ENCODE measurements at regions not wholly inside any gene's neighbourhood (a gene's known extent, or its start where the extent isn't known, plus 50 kb on each side); places are given as distances from the start of the nearest gene placed in this dataset.

DNA sequence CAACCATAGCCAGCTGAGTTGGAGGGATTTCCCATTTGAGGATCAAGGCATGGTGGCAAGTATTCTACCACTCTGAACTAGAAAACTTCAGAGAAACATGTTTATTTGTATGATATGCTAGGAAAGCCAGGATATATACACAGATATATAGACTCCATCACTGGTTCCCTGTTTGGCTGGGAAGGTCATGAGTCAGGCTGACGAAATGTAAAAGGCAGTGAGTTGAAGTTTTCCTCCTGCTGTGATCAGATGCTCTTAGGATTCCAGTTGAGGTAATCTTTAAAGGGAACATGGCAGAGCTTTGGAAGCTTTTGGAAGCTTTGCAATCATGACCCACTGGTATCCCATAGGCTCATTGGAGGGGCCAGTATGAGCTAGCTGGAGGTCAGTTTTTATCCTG, 1369.1 kb downstream of the EPHA7 start:
- ATAC-seq (no peak), DNase-seq (no peak)
- H3K79me2 ChIP-seq (ENCODE audit: low read length), result no peaks in the 10 kb centered on the region
- no peak overlapping the region for H3K4me3 ChIP-seq (ENCODE audit: low read length)
- no peak overlapping the region for H2AFZ ChIP-seq (ENCODE audit: low read length)
- H4K20me1 ChIP-seq (ENCODE audit: low read length), result no peaks in the 10 kb centered on the region
- no TSS peak for BruUV-seq (replicated peaks)
- no peaks in the 10 kb centered on the region for H3K27me3 ChIP-seq (ENCODE audit: low read length)
- no peak overlapping the region for H3K27ac ChIP-seq (ENCODE audit: low read length)
- POLR2A ChIA-PET (ENCODE audit: unreplicated experiment), result no interaction called here
- no peaks in the 10 kb centered on the region for H3K9me2 ChIP-seq (replicated peaks; ENCODE audit: low read length)
- H3K4me2 ChIP-seq (ENCODE audit: low read length), result no peak overlapping the region
- CTCF ChIA-PET, result no interaction called here
- intact Hi-C loops (cut with micrococcal nuclease), result no loop called here
- H3K4me1 ChIP-seq (ENCODE audit: insufficient read depth, low read length), result no peaks in the 10 kb centered on the region
- no peak for TF ChIP-seq CTCF (conservative IDR thresholded peaks at IDR 0.05; ENCODE audit: low read depth, low read length)
- TF ChIP-seq EZH2phosphoT487 (IDR thresholded peaks at IDR 0.05; ENCODE audit: borderline replicate concordance, low read length), result no peak
- TF ChIP-seq EZH2 (IDR thresholded peaks at IDR 0.05; ENCODE audit: low read length, unreplicated experiment), result no peak
- H3K9me3 ChIP-seq (ENCODE audit: low read length), result no peaks in the 10 kb centered on the region
- no peak overlapping the region for H3K9ac ChIP-seq (ENCODE audit: low read length)
- no peaks in the 10 kb centered on the region for H3K36me3 ChIP-seq (ENCODE audit: low read depth, low read length)
- H3F3A ChIP-seq (ENCODE audit: low read length, unreplicated experiment), result no peaks in the 10 kb centered on the region

GRCh38 chr6:92047860-92048259, 1371.5 kb downstream of the EPHA7 start:
- CTCF ChIA-PET, result no interaction called here
- no peaks in the 10 kb centered on the region for H3K36me3 ChIP-seq (ENCODE audit: low read depth, low read length)
- POLR2A ChIA-PET (ENCODE audit: unreplicated experiment), result no interaction called here
- H3K4me2 ChIP-seq (ENCODE audit: low read length), result no peak overlapping the region
- intact Hi-C loops (cut with micrococcal nuclease), result no loop called here
- no peak overlapping the region for H2AFZ ChIP-seq (ENCODE audit: low read length)
- no peaks in the 10 kb centered on the region for H4K20me1 ChIP-seq (ENCODE audit: low read length)
- H3K4me3 ChIP-seq (ENCODE audit: low read length), result no peak overlapping the region
- BruUV-seq (replicated peaks), result no TSS peak
- no peaks in the 10 kb centered on the region for H3K27me3 ChIP-seq (ENCODE audit: low read length)
- ATAC-seq (no peak), DNase-seq (no peak)
- no peaks in the 10 kb centered on the region for H3K9me3 ChIP-seq (ENCODE audit: low read length)
- H3K9ac ChIP-seq (ENCODE audit: low read length), result no peak overlapping the region
- no peaks in the 10 kb centered on the region for H3F3A ChIP-seq (ENCODE audit: low read length, unreplicated experiment)
- no peaks in the 10 kb centered on the region for H3K79me2 ChIP-seq (ENCODE audit: low read length)
- no peaks in the 10 kb centered on the region for H3K9me2 ChIP-seq (replicated peaks; ENCODE audit: low read length)
- no peak overlapping the region for H3K27ac ChIP-seq (ENCODE audit: low read length)
- H3K4me1 ChIP-seq (ENCODE audit: insufficient read depth, low read length), result no peaks in the 10 kb centered on the region
- TF ChIP-seq CTCF (conservative IDR thresholded peaks at IDR 0.05; ENCODE audit: low read depth, low read length) (no peak), EZH2phosphoT487 (IDR thresholded peaks at IDR 0.05; ENCODE audit: borderline replicate concordance, low read length) (no peak), EZH2 (IDR thresholded peaks at IDR 0.05; ENCODE audit: low read length, unreplicated experiment) (no peak)

DNA sequence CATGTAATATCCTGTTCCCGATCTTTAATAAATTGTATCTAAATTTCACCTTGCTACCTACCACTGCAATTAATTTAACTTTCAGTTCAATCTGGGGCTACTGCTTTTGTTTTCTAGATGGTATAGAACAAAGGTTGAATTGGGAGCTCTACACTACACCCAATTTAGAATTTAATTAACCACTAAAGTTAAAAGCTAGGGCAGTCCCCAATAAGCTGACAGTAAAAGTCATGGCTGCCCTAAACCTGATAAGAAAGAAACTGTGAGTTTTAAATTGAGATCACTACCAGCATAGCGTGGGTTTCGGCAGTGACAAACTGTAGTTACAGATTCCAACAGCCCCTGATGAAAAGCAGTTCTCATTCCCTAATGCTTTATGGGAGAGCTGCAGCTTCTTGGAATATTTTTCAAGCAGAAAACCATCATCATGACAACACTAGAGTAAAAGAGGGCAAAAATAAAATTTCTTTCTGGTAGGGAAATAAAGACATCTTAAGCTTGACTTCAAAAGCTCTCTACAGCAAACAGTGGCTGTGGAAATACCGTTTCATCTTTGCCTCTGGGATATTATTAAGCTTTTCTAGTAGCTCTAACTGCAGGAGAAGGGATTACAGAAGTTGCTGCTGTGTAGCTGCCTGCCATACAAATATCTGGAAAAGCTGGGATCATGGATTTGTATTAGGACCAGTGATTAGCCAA, 1372.1 kb downstream of the EPHA7 start:
- DNase-seq (no peak), ATAC-seq (no peak)
- no peak overlapping the region for H3K4me2 ChIP-seq (ENCODE audit: low read length)
- no peaks in the 10 kb centered on the region for H3K9me2 ChIP-seq (replicated peaks; ENCODE audit: low read length)
- H3K4me3 ChIP-seq (ENCODE audit: low read length), result no peak overlapping the region
- H3K9me3 ChIP-seq (ENCODE audit: low read length), result no peaks in the 10 kb centered on the region
- no peaks in the 10 kb centered on the region for H3K36me3 ChIP-seq (ENCODE audit: low read depth, low read length)
- intact Hi-C loops (cut with micrococcal nuclease), result no loop called here
- POLR2A ChIA-PET (ENCODE audit: unreplicated experiment), result no interaction called here
- no peaks in the 10 kb centered on the region for H3K79me2 ChIP-seq (ENCODE audit: low read length)
- no peaks in the 10 kb centered on the region for H3F3A ChIP-seq (ENCODE audit: low read length, unreplicated experiment)
- no peak overlapping the region for H3K27ac ChIP-seq (ENCODE audit: low read length)
- H2AFZ ChIP-seq (ENCODE audit: low read length), result no peak overlapping the region
- H3K4me1 ChIP-seq (ENCODE audit: insufficient read depth, low read length), result no peaks in the 10 kb centered on the region
- H4K20me1 ChIP-seq (ENCODE audit: low read length), result no peaks in the 10 kb centered on the region
- BruUV-seq (replicated peaks), result no TSS peak
- CTCF ChIA-PET, result no interaction called here
- no peak overlapping the region for H3K9ac ChIP-seq (ENCODE audit: low read length)
- no peaks in the 10 kb centered on the region for H3K27me3 ChIP-seq (ENCODE audit: low read length)
- TF ChIP-seq EZH2phosphoT487 (IDR thresholded peaks at IDR 0.05; ENCODE audit: borderline replicate concordance, low read length) (no peak), CTCF (conservative IDR thresholded peaks at IDR 0.05; ENCODE audit: low read depth, low read length) (no peak), EZH2 (IDR thresholded peaks at IDR 0.05; ENCODE audit: low read length, unreplicated experiment) (no peak)

Data from PC-3 (cell line).